Activated CD4-positive, alpha-beta T cell treated with anti-CD3 and anti-CD28 coated beads for 1 hour (primary cell): ENCODE measurements at regions not wholly inside any gene's neighbourhood (a gene's known extent, or its start where the extent isn't known, plus 50 kb on each side); places are given as distances from the start of the nearest gene placed in this dataset.
"Not testable (repeated sequence)": the region's sequence is repeated elsewhere in the genome, so short reads cannot be mapped to it uniquely, and the experiment has no call there.

Source experiments
- DNase-seq: peaks from one replicate; pipeline ENCODE4 v3.0.0-alpha.2; 2020

GRCh38 chr9:21708260-21708711 lies 94.2 kb upstream of the MTAP start:
- DNase-seq, result no peak

- no peak for DNase-seq
Measured at GRCh38 chr9:21708856-21709255, 93.6 kb upstream of the MTAP start.

- DNase-seq, result no peak
Measured at GRCh38 chr9:21709464-21710058, 92.9 kb upstream of the MTAP start.

- no peak for DNase-seq
Measured at GRCh38 chr9:21710548-21711191, 91.8 kb upstream of the MTAP start.

- no peak for DNase-seq
Measured at GRCh38 chr9:21711504-21711903, 90.9 kb upstream of the MTAP start.

- DNase-seq, result no peak
Measured at GRCh38 chr9:21715408-21715807, 87.0 kb upstream of the MTAP start.

GRCh38 chr9:21720758-21721157 lies 81.7 kb upstream of the MTAP start:
- DNase-seq, result no peak

GRCh38 chr9:21727411-21727810 lies 75.0 kb upstream of the MTAP start:
- DNase-seq, result not testable (repeated sequence)

GRCh38 chr9:21728781-21729180 lies 73.7 kb upstream of the MTAP start:
- no peak for DNase-seq

- no peak for DNase-seq
Measured at GRCh38 chr9:21729648-21730047, 72.8 kb upstream of the MTAP start.

GRCh38 chr9:21730899-21731298 lies 71.5 kb upstream of the MTAP start:
- DNase-seq, result no peak

- DNase-seq, result no peak
Measured at GRCh38 chr9:21741151-21741550, 61.3 kb upstream of the MTAP start.

- no peak for DNase-seq
Measured at GRCh38 chr9:21744320-21744719, 58.1 kb upstream of the MTAP start.

GRCh38 chr9:21744841-21745240 lies 57.6 kb upstream of the MTAP start:
- no peak for DNase-seq

- DNase-seq, result no peak
Measured at GRCh38 chr9:21746550-21746949, 55.9 kb upstream of the MTAP start.

GRCh38 chr9:21747175-21747574 lies 55.3 kb upstream of the MTAP start:
- no peak for DNase-seq

- DNase-seq, result no peak
Measured at GRCh38 chr9:21750021-21750735, 52.3 kb upstream of the MTAP start.

GRCh38 chr9:21751998-21752397 lies 50.4 kb upstream of the MTAP start:
- no peak for DNase-seq
